ENCODE measurements at regions not wholly inside any gene's neighbourhood (a gene's known extent, or its start where the extent isn't known, plus 50 kb on each side); places are given as distances from the start of the nearest gene placed in this dataset.

GRCh38 chr7:88490874-88491273, 184.2 kb upstream of the STEAP4 start:
- dilution Hi-C loops (cut with MboI; ENCODE audit: extremely low pct_ligation_motif_present, low sequenced_read_pairs) = no loop called here
- H2AFZ ChIP-seq (ENCODE audit: control insufficient read depth, low read length) = no peak overlapping the region
- FAIRE-seq = no peak

GRCh38 chr7:88490161-88490560, 183.5 kb upstream of the STEAP4 start:
- no peak for FAIRE-seq
- H3K9ac ChIP-seq (ENCODE audit: control insufficient read depth, extremely low read depth, insufficient read depth, low read length) = no peak overlapping the region
- TF ChIP-seq CTCF (optimal IDR thresholded peaks at IDR 0.05 in 1 of 3, IDR thresholded peaks at IDR 0.05 in 1 of 3, conservative IDR thresholded peaks at IDR 0.05 in 1 of 3; ENCODE audit: extremely low read depth in 1 of 3, insufficient read depth in 2 of 3, low read length in 3 of 3) = no peak
- no peak for TF ChIP-seq EZH2 (IDR thresholded peaks at IDR 0.05; ENCODE audit: low read length)
- no peak overlapping the region for H3K4me3 ChIP-seq (ENCODE audit: control insufficient read depth in 2 of 3, extremely low read depth in 1 of 3, insufficient read depth in 2 of 3, low read depth in 1 of 3, low read length in 3 of 3)
- no peak for DNase-seq (ENCODE audit: low read depth, low spot score)
- no peaks in the 10 kb centered on the region for H3K79me2 ChIP-seq (ENCODE audit: control insufficient read depth, insufficient read depth, low read length)
- H3K9me1 ChIP-seq (ENCODE audit: control insufficient read depth, extremely low read depth, insufficient read depth, low read length) = no peaks in the 10 kb centered on the region
- H3K36me3 ChIP-seq (ENCODE audit: control insufficient read depth in 2 of 2, extremely low read depth in 1 of 2, insufficient read depth in 2 of 2, low read length in 2 of 2) = no peaks in the 10 kb centered on the region
- H3K4me2 ChIP-seq (ENCODE audit: control insufficient read depth, extremely low read depth, insufficient read depth, low read depth, low read length) = no peak overlapping the region
- no peaks in the 10 kb centered on the region for H4K20me1 ChIP-seq (ENCODE audit: control insufficient read depth, extremely low read depth, insufficient read depth, low read length)
- dilution Hi-C loops (cut with MboI; ENCODE audit: extremely low pct_ligation_motif_present, low sequenced_read_pairs) = no loop called here
- H3K4me1 ChIP-seq (ENCODE audit: control insufficient read depth, extremely low read depth, insufficient read depth, low read length) = no peaks in the 10 kb centered on the region
- H3K9me3 ChIP-seq (ENCODE audit: control insufficient read depth, low read depth, low read length) = no peaks in the 10 kb centered on the region
- H3K27me3 ChIP-seq (ENCODE audit: control insufficient read depth, extremely low read depth, insufficient read depth, low read length) = no peaks in the 10 kb centered on the region
- H3K27ac ChIP-seq (ENCODE audit: control insufficient read depth, insufficient read depth, low read length) = no peak overlapping the region
- no peak overlapping the region for H2AFZ ChIP-seq (ENCODE audit: control insufficient read depth, low read length)

More at GRCh38 chr7:88490874-88491273, 184.2 kb upstream of the STEAP4 start:
- H3K9ac ChIP-seq (ENCODE audit: control insufficient read depth, extremely low read depth, insufficient read depth, low read length) = no peak overlapping the region
- H3K9me1 ChIP-seq (ENCODE audit: control insufficient read depth, extremely low read depth, insufficient read depth, low read length) = no peaks in the 10 kb centered on the region
- H3K4me3 ChIP-seq (ENCODE audit: control insufficient read depth in 2 of 3, extremely low read depth in 1 of 3, insufficient read depth in 2 of 3, low read depth in 1 of 3, low read length in 3 of 3) = no peak overlapping the region
- no peaks in the 10 kb centered on the region for H3K4me1 ChIP-seq (ENCODE audit: control insufficient read depth, extremely low read depth, insufficient read depth, low read length)
- H3K27ac ChIP-seq (ENCODE audit: control insufficient read depth, insufficient read depth, low read length) = no peak overlapping the region
- H3K4me2 ChIP-seq (ENCODE audit: control insufficient read depth, extremely low read depth, insufficient read depth, low read depth, low read length) = no peak overlapping the region
- no peaks in the 10 kb centered on the region for H3K79me2 ChIP-seq (ENCODE audit: control insufficient read depth, insufficient read depth, low read length)
- H3K36me3 ChIP-seq (ENCODE audit: control insufficient read depth in 2 of 2, extremely low read depth in 1 of 2, insufficient read depth in 2 of 2, low read length in 2 of 2) = no peaks in the 10 kb centered on the region
- H3K27me3 ChIP-seq (ENCODE audit: control insufficient read depth, extremely low read depth, insufficient read depth, low read length) = no peaks in the 10 kb centered on the region
- no peak for DNase-seq (ENCODE audit: low read depth, low spot score)
- H4K20me1 ChIP-seq (ENCODE audit: control insufficient read depth, extremely low read depth, insufficient read depth, low read length) = no peaks in the 10 kb centered on the region
- H3K9me3 ChIP-seq (ENCODE audit: control insufficient read depth, low read depth, low read length) = no peaks in the 10 kb centered on the region
- TF ChIP-seq CTCF (optimal IDR thresholded peaks at IDR 0.05 in 1 of 3, IDR thresholded peaks at IDR 0.05 in 1 of 3, conservative IDR thresholded peaks at IDR 0.05 in 1 of 3; ENCODE audit: extremely low read depth in 1 of 3, insufficient read depth in 2 of 3, low read length in 3 of 3) (no peak), EZH2 (IDR thresholded peaks at IDR 0.05; ENCODE audit: low read length) (no peak)
